ENCODE measurements at regions not wholly inside any gene's neighbourhood (a gene's known extent, or its start where the extent isn't known, plus 50 kb on each side); places are given as distances from the start of the nearest gene placed in this dataset.

GRCh38 chr14:106488291-106488690, 961.9 kb downstream of the TMEM121 start:
- TF ChIP-seq EGR1 (IDR thresholded peaks at IDR 0.05; ENCODE audit: low read depth in 2 of 2) (no peak), SP1 (IDR thresholded peaks at IDR 0.05) (no peak), HNF4A (conservative IDR thresholded peaks at IDR 0.05) (no peak), REST (IDR thresholded peaks at IDR 0.05) (no peak), FOXA1 (IDR thresholded peaks at IDR 0.05) (no peak), ZBTB33 (IDR thresholded peaks at IDR 0.05) (no peak), FOXA2 (IDR thresholded peaks at IDR 0.05) (no peak), NR2F2 (IDR thresholded peaks at IDR 0.05) (no peak), YY1 (IDR thresholded peaks at IDR 0.05) (no peak), RAD21 (IDR thresholded peaks at IDR 0.05) (no peak), GABPA (IDR thresholded peaks at IDR 0.05 in 1 of 2, conservative IDR thresholded peaks at IDR 0.05 in 1 of 2) (no peak), CTCF (IDR thresholded peaks at IDR 0.05; ENCODE audit: low read depth, low read length, missing input control) (no peak), RXRA (IDR thresholded peaks at IDR 0.05) (no peak), ATF3 (IDR thresholded peaks at IDR 0.05) (no peak), JUND (IDR thresholded peaks at IDR 0.05) (no peak)
- no peak for DNase-seq (ENCODE audit: low spot score)
- no peak overlapping the region for H3K9ac ChIP-seq (ENCODE audit: low read depth in 1 of 2, low read length in 2 of 2)
- no peak overlapping the region for H3K4me3 ChIP-seq (ENCODE audit: low read depth in 1 of 3, low read length in 3 of 3)
- WGBS, result 57% methylated on average over 1 of the region's 1 CpG
- H3K4me1 ChIP-seq (ENCODE audit: control insufficient read depth in 4 of 4, insufficient read depth in 4 of 4, low read length in 3 of 4), result no peaks in the 10 kb centered on the region
- H3K9me3 ChIP-seq (ENCODE audit: control insufficient read depth in 4 of 4, low read length in 3 of 4), result peaks cover 0 to 4% (median under 1%) of the 10 kb centered on the region in 4 donors
- no peaks in the 10 kb centered on the region for H3K36me3 ChIP-seq (ENCODE audit: control insufficient read depth in 4 of 4, insufficient read depth in 3 of 4, low read depth in 1 of 4, low read length in 3 of 4)
- H3K27me3 ChIP-seq (ENCODE audit: control insufficient read depth in 4 of 4, insufficient read depth in 4 of 4, low read length in 3 of 4), result peaks cover 0 to 5% (median 2%) of the 10 kb centered on the region in 4 donors
- no peak overlapping the region for H3K27ac ChIP-seq (ENCODE audit: low read depth in 1 of 2, low read length in 2 of 2)

GRCh38 chr14:106489112-106489881, 962.9 kb downstream of the TMEM121 start:
- DNase-seq (ENCODE audit: low spot score), result no peak
- peaks cover 0 to 5% (median 2%) of the 10 kb centered on the region in 4 donors for H3K27me3 ChIP-seq (ENCODE audit: control insufficient read depth in 4 of 4, insufficient read depth in 4 of 4, low read length in 3 of 4)
- 57% methylated on average over 8 of the region's 8 CpGs for WGBS
- no peaks in the 10 kb centered on the region for H3K4me1 ChIP-seq (ENCODE audit: control insufficient read depth in 4 of 4, insufficient read depth in 4 of 4, low read length in 3 of 4)
- no peak overlapping the region for H3K27ac ChIP-seq (ENCODE audit: low read depth in 1 of 2, low read length in 2 of 2)
- H3K9me3 ChIP-seq (ENCODE audit: control insufficient read depth in 4 of 4, low read length in 3 of 4), result peaks cover 0 to 4% (median under 1%) of the 10 kb centered on the region in 4 donors
- H3K9ac ChIP-seq (ENCODE audit: low read depth in 1 of 2, low read length in 2 of 2), result no peak overlapping the region
- H3K36me3 ChIP-seq (ENCODE audit: control insufficient read depth in 4 of 4, insufficient read depth in 3 of 4, low read depth in 1 of 4, low read length in 3 of 4), result no peaks in the 10 kb centered on the region
- H3K4me3 ChIP-seq (ENCODE audit: low read depth in 1 of 3, low read length in 3 of 3), result no peak overlapping the region
- TF ChIP-seq ATF3 (IDR thresholded peaks at IDR 0.05) (no peak), EGR1 (IDR thresholded peaks at IDR 0.05; ENCODE audit: low read depth in 2 of 2) (no peak), MAX (IDR thresholded peaks at IDR 0.05) (no peak), TAF1 (conservative IDR thresholded peaks at IDR 0.05) (no peak), RAD21 (IDR thresholded peaks at IDR 0.05) (no peak), ZBTB33 (IDR thresholded peaks at IDR 0.05) (no peak), SP1 (IDR thresholded peaks at IDR 0.05) (no peak), GABPA (IDR thresholded peaks at IDR 0.05 in 1 of 2, conservative IDR thresholded peaks at IDR 0.05 in 1 of 2) (no peak), YY1 (IDR thresholded peaks at IDR 0.05) (no peak)
